ENCODE measurements at regions not wholly inside any gene's neighbourhood (a gene's known extent, or its start where the extent isn't known, plus 50 kb on each side); places are given as distances from the start of the nearest gene placed in this dataset.

- no peak for TF ChIP-seq MAX (IDR thresholded peaks at IDR 0.05)
- no peak for TF ChIP-seq ZBTB7A (IDR thresholded peaks at IDR 0.05; ENCODE audit: low read depth)
- TF ChIP-seq USF1 (IDR thresholded peaks at IDR 0.05): no peak
- no peak for TF ChIP-seq YY1 (IDR thresholded peaks at IDR 0.05; ENCODE audit: low read depth)
- TF ChIP-seq CEBPB (IDR thresholded peaks at IDR 0.05): no peak
- TF ChIP-seq TEAD4 (IDR thresholded peaks at IDR 0.05): no peak
- no peak for TF ChIP-seq RAD21 (IDR thresholded peaks at IDR 0.05; ENCODE audit: low read depth)
- TF ChIP-seq NFIC (IDR thresholded peaks at IDR 0.05): no peak
- no peak for TF ChIP-seq EP300 (IDR thresholded peaks at IDR 0.05; ENCODE audit: borderline replicate concordance)
These were observed 206.9 kb downstream of the RPL10L start for GRCh38 chr14:46444666-46445065.

GRCh38 chr14:46433381-46433780 lies 218.2 kb downstream of the RPL10L start:
- TF ChIP-seq NFIC (IDR thresholded peaks at IDR 0.05) (no peak), REST (IDR thresholded peaks at IDR 0.05; ENCODE audit: low read depth) (no peak), CREB1 (IDR thresholded peaks at IDR 0.05; ENCODE audit: low read depth) (no peak), ZBTB7A (IDR thresholded peaks at IDR 0.05; ENCODE audit: low read depth) (no peak), CEBPB (IDR thresholded peaks at IDR 0.05) (no peak), FOXM1 (IDR thresholded peaks at IDR 0.05; ENCODE audit: borderline replicate concordance, low read depth) (no peak), TEAD4 (IDR thresholded peaks at IDR 0.05) (no peak), YY1 (IDR thresholded peaks at IDR 0.05; ENCODE audit: low read depth) (no peak), RAD21 (IDR thresholded peaks at IDR 0.05; ENCODE audit: low read depth) (no peak), TCF12 (IDR thresholded peaks at IDR 0.05; ENCODE audit: low read depth) (no peak), EGR1 (IDR thresholded peaks at IDR 0.05) (no peak), USF1 (IDR thresholded peaks at IDR 0.05) (no peak), EP300 (IDR thresholded peaks at IDR 0.05; ENCODE audit: borderline replicate concordance) (no peak), TAF1 (IDR thresholded peaks at IDR 0.05; ENCODE audit: low read depth) (no peak), MAX (IDR thresholded peaks at IDR 0.05) (no peak)

DNA sequence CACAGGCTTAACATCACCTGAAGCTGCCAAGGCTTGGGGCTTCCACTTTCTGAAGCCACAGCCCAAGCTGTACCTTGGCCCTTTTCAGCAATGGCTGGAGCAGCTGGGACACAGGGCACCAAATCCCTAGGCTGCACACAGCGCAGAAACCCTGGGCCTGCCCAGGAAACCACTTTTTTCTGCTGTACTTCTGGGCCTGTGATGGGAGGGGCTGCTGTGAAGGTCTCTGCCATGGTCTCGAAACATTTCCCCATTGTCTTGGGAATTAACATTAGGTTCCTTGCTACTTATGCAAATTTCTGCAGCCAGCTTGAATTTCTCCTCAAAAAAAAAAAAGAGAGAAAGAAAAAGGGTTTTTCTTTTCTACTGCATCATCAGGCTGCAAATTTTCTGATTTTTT lies 219.1 kb downstream of the RPL10L start:
- no peak for TF ChIP-seq TEAD4 (IDR thresholded peaks at IDR 0.05)
- TF ChIP-seq TAF1 (IDR thresholded peaks at IDR 0.05; ENCODE audit: low read depth): no peak
- no peak for TF ChIP-seq CEBPB (IDR thresholded peaks at IDR 0.05)
- TF ChIP-seq USF1 (IDR thresholded peaks at IDR 0.05): no peak
- no peak for TF ChIP-seq RAD21 (IDR thresholded peaks at IDR 0.05; ENCODE audit: low read depth)
- TF ChIP-seq EGR1 (IDR thresholded peaks at IDR 0.05): no peak
- no peak for TF ChIP-seq REST (IDR thresholded peaks at IDR 0.05; ENCODE audit: low read depth)

GRCh38 chr14:46417066-46417465 lies 234.5 kb downstream of the RPL10L start:
- TF ChIP-seq EGR1 (IDR thresholded peaks at IDR 0.05) (no peak), EP300 (IDR thresholded peaks at IDR 0.05; ENCODE audit: borderline replicate concordance) (no peak), TAF1 (IDR thresholded peaks at IDR 0.05; ENCODE audit: low read depth) (no peak)

DNA sequence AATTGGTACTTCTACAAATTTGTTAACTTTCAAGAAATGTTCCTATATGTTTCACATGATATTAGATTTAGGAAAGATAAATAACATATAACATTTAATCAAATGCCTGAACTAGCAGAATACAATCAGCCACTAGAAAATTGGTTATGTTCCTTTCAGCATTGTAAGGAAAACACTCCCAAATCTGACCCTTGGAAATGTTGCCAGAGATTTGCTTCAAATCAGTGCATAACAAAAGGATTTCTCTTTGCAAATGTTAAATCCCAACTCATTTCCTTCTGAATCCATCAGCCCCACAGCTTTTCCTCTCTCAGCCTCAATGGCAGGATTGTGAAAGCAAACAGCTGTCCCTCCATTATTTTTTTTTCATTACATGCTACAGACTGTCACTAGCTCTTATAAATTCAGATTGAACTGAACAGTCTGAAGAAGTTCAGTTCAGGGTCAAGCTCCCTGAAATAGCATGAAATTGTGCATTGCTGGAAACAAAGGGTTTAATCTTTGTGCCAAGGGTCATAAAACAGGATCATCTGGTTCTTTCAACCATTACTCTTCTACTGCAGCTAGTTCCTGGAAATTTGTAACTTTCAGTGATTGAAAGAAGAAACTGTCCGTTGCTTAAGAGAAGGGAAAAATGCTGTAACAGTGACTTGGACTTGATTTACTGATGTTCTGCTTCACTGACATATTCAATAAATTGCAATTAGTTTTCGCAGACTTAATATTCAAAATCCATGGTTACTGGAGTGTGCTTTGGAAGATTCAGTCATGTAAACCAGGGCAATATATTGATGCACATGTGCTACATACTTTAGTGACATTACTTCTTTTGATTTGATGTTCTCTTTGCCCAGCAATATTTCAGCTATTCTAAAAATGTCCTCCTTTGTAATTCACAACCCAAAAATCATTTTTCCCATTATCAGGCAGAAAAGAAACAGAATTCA lies 246.4 kb downstream of the RPL10L start:
- TF ChIP-seq EP300 (IDR thresholded peaks at IDR 0.05; ENCODE audit: borderline replicate concordance): peak; percentile 27; the same call in 1 of the 2 replicates
- TF ChIP-seq YY1 (IDR thresholded peaks at IDR 0.05; ENCODE audit: low read depth): no peak
- TF ChIP-seq TAF1 (IDR thresholded peaks at IDR 0.05; ENCODE audit: low read depth): no peak
- TF ChIP-seq EGR1 (IDR thresholded peaks at IDR 0.05): no peak
- no peak for TF ChIP-seq RAD21 (IDR thresholded peaks at IDR 0.05; ENCODE audit: low read depth)
- TF ChIP-seq TCF12 (IDR thresholded peaks at IDR 0.05; ENCODE audit: low read depth): 0 out of 2 replicates have a peak, but pooled peaks have one; percentile 35
- no peak for TF ChIP-seq USF1 (IDR thresholded peaks at IDR 0.05)
- TF ChIP-seq CEBPB (IDR thresholded peaks at IDR 0.05): peak; percentile 63
- peak; percentile 59 for TF ChIP-seq NFIC (IDR thresholded peaks at IDR 0.05)
- TF ChIP-seq FOXM1 (IDR thresholded peaks at IDR 0.05; ENCODE audit: borderline replicate concordance, low read depth): no peak
- no peak for TF ChIP-seq REST (IDR thresholded peaks at IDR 0.05; ENCODE audit: low read depth)
- TF ChIP-seq TEAD4 (IDR thresholded peaks at IDR 0.05): 0 out of 2 replicates have a peak, but pooled peaks have one; percentile 18
- no peak for TF ChIP-seq MAX (IDR thresholded peaks at IDR 0.05)
